AG09309 (cell line): ENCODE measurements at regions not wholly inside any gene's neighbourhood (a gene's known extent, or its start where the extent isn't known, plus 50 kb on each side); places are given as distances from the start of the nearest gene placed in this dataset.
A peak's percentile ranks its signal among the peaks of the same experiment; 100 is the strongest.

Experiments used
- DNase-seq: peaks from one replicate; pipeline ENCODE4 v3.0.0-alpha.2; 2010; ENCODE audit warnings: low read depth
- H3K4me3 ChIP-seq: 2 replicates; pipeline ENCODE4 v1.5.1; 2011; ENCODE audit warnings: mild to moderate bottlenecking, low read depth, low read length, moderate library complexity; ENCODE audit not compliant: control insufficient read depth
- TF ChIP-seq, protein P1 (sequence below): IDR thresholded peaks from 2 replicates; pipeline ENCODE4 v1.5.1; 2011; ENCODE audit warnings: mild to moderate bottlenecking, low read depth, low read length, inconsistent platforms; ENCODE audit not compliant: insufficient read depth, control insufficient read depth; ENCODE audit errors: missing control alignments

DNA sequence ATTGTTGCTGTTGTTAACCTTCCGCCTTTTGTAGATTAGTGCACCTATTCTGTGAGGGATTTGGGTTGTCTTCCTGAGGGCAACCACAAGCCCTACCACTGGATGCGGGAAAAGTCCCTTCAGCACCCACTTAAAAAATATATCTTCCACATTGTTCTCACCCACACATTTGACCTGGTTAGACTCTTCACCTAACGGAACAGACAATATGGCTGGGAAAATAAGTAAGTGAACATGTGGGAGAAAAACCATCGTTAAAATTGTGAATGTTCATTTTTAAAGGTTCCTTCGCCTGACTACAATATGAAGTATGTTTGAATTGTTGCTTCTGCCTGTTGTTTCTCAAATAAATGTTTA lies 72.0 kb upstream of the MPEG1 start:
- TF ChIP-seq, protein P1, sequence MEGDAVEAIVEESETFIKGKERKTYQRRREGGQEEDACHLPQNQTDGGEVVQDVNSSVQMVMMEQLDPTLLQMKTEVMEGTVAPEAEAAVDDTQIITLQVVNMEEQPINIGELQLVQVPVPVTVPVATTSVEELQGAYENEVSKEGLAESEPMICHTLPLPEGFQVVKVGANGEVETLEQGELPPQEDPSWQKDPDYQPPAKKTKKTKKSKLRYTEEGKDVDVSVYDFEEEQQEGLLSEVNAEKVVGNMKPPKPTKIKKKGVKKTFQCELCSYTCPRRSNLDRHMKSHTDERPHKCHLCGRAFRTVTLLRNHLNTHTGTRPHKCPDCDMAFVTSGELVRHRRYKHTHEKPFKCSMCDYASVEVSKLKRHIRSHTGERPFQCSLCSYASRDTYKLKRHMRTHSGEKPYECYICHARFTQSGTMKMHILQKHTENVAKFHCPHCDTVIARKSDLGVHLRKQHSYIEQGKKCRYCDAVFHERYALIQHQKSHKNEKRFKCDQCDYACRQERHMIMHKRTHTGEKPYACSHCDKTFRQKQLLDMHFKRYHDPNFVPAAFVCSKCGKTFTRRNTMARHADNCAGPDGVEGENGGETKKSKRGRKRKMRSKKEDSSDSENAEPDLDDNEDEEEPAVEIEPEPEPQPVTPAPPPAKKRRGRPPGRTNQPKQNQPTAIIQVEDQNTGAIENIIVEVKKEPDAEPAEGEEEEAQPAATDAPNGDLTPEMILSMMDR = no peak
- DNase-seq = no peak
- no peak overlapping the region for H3K4me3 ChIP-seq

DNA sequence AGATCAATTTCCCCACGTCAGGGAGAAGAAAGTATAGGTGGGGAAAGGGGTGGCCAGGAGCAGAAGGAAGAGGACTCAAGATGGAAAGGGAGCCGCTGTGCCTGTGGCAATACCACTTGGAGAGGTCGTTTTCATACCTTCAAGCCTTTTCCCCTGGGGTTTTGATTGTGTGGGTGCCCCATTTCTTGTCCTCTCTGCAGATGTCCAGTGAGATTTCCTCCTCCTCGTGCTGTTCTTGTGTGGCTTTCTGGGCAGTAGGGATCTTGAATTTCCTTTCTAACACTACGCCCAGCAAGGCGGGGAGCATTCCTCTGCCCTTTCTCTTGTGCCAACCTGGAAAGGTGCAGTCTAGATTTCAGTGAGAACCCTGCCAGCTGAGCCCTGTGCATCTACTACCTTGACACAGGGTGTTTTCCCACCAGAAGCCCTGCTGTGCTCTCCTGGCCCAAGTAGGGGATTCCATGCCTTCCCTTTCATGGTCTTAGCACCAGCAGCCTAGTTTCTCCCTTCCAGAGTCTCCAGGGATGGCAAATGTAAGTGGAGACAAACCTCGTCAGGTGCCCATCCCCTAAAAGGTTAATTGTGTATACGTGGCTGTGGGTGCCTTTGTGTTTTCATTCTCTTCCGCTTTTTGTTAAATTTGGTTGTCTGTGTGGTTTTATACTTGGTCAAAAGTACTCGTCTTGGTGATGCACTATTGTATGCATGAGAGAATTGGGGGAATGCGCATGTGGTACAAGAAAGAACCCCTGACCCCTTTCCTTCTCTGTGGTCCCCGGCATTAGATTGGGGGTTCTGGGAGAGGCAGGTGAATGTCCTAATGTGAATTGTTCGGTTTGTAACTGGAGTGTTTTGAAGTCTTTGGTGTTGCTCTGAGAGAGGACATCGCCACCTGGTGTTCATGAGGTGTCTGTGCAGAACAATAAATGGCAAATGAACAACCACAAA lies 71.4 kb upstream of the MPEG1 start:
- DNase-seq = peak; percentile 14
- H3K4me3 ChIP-seq = no peak overlapping the region
- TF ChIP-seq, protein P1 = peak; percentile 81

DNA sequence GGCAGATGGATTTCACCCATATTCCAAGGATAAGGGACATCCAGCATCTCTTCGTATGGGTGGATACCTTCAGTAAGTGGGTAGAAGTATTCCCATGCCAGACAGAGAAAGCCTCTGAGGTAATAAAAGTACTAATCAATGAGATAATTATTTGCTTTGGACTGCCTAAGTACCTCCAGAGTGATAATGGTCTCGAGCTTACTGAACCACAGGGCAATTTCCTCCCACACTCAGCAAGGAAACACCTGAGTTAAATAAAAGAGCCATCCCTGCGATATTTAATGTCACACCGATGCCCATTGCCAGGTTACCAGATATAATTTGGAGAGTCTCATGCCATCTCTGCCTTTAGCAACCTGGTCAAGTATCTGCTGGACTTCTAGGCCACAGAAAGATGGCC lies 70.6 kb upstream of the MPEG1 start:
- TF ChIP-seq, protein P1 = no peak
- no peak for DNase-seq
- no peak overlapping the region for H3K4me3 ChIP-seq

DNA sequence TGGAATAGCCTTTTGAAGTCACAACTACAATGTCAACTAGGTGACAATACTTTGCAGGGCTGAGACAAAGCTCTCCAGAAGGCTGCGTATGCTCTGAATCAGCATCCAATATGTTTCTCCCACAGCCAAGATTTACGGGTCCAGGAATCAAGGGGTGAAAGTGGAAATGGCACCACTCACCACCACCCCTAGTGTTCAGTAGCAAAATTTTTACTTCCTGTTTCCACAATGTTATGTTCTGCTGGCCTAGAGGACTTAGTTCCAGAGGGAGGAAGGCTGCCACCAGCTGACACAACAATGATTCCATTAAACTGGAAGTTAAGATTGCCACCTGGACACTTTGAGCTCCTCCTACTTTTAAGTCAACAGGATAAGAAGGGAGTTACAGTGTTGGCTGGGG lies 68.5 kb upstream of the MPEG1 start:
- DNase-seq = no peak
- TF ChIP-seq, protein P1 = no peak

DNA sequence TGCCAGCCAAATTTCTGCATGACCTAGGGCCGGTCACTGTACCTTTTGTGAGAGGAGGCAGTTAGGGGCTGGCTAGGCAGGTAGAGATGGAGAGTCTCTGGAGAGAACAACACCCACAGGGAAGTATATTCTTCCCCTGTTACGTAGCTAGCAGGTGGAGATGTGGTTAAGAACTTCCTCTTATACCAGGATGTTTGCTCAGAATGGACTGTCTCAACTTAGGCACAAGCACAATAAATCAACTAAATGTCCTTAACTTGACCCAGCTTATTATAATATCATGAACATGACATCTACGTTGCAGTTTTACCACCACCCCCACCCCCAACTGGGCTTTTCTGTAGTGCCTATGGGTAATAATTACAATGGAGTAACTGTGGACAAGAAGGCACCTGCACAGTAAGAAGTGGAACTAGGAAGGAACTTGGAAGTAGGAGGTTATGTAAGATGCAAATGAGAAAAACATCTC lies 60.7 kb upstream of the MPEG1 start:
- TF ChIP-seq, protein P1 = no peak
- DNase-seq = no peak
- no peak overlapping the region for H3K4me3 ChIP-seq

More for the DNA sequence above, 68.5 kb upstream of the MPEG1 start:
- no peak overlapping the region for H3K4me3 ChIP-seq

DNA sequence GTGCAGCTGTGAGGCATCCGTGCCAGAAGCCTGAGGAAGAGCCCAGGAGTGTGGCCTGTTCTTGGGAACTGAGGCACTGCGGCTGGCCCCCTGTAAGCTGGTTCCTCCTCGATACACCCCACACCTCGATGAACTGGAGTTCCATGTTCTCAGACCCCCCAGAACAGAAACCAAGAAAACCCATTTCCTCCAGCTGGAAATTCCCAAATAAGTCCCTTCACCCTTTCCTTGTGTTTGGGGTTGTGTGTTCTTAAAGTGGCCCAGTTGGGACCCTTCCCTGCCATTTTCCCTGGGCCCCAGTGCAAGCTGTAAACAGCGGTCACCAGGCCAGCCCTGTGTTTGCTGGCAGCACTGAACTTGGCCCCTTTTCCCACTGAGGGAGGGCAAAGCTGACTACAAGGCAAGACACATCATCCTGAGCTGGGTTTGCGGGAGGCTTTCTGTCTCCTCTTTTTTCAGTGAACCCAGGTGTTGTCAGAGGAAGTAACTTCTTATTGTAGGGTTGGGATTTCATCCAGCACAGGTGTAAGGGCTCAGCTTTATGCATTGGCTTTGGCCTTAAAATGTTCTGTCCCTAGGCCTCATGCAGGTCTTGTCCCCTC lies 60.1 kb upstream of the MPEG1 start:
- no peak overlapping the region for H3K4me3 ChIP-seq

More for the DNA sequence above, 60.1 kb upstream of the MPEG1 start:
- TF ChIP-seq, protein P1 = no peak
- DNase-seq = no peak
